K562 (cell line): ENCODE measurements at regions not wholly inside any gene's neighbourhood (a gene's known extent, or its start where the extent isn't known, plus 50 kb on each side); places are given as distances from the start of the nearest gene placed in this dataset.

Source experiments
- ATAC-seq: fragments of 200-7000 bp; cut with Tn5 transposase; 3 replicates; pipeline ENCODE4 v1.9.1; 2020; ENCODE audit warnings: moderate library complexity
- BruUV-seq: library from RNA; stranded (reverse); fragments of 400-500 nt; replicated peaks from 2 replicates; lab custom pipeline; 2021; lab: Mats Ljungman, UMichigan
- CTCF ChIA-PET: fragments of 300-600 bp; formaldehyde crosslinking; extraction: SDS; loops from one replicate; lab custom pipeline; 2021; ENCODE audit warnings: low intra/inter-chr PET ratio; lab: Yijun Ruan, JAX
- POLR2A ChIA-PET: fragments of 300-600, 350-650 bp; sonication (Branson Sonifier 250); formaldehyde crosslinking; extraction: SDS; loops from one replicate; lab custom pipeline; 2021; ENCODE audit warnings: antibody characterized with exemption, inconsistent platforms; lab: Yijun Ruan, JAX
- DNase-seq, 4 experiments: peaks; one replicate each; pipeline versions ENCODE4 v3.0.0 to v3.0.0-alpha.2; 2011 to 2018; ENCODE audit warnings: low spot score in 3 of 4, mixed read lengths in 3 of 4; ENCODE audit errors: extremely low read depth in 1 of 4
- FAIRE-seq: peaks from 2 replicates; lab custom pipeline; 2011; peaks lifted over from hg19 to GRCh38; lab: Jason Lieb, UNC
- H2AFZ ChIP-seq: 2 replicates; pipeline ENCODE4 v1.6.0; 2011; ENCODE audit warnings: low read depth, low read length, control low read depth, inconsistent platforms
- H3K27ac ChIP-seq: fragments of 200-600 bp; 3 replicates; pipeline ENCODE4 v1.8.0; 2011; ENCODE audit warnings: low read depth, mild to moderate bottlenecking, control low read depth, inconsistent platforms, low read length, moderate library complexity, mixed read lengths; ENCODE audit errors: extremely low read depth
- H3K27me3 ChIP-seq, 2 experiments: fragments of 300-600 bp in 1 of 2; 2 replicates in 1 of 2; 3 replicates in 1 of 2; pipeline versions ENCODE4 v1.6.0 to v1.8.0; 2011; ENCODE audit warnings: inconsistent platforms in 2 of 2, low read length in 2 of 2, mild to moderate bottlenecking in 1 of 2, mixed read lengths in 1 of 2, moderate library complexity in 1 of 2; ENCODE audit not compliant: control insufficient read depth in 2 of 2, insufficient read depth in 2 of 2
- H3K36me3 ChIP-seq: fragments of 300-600 bp; 3 replicates; pipeline ENCODE4 v1.8.0; 2011; ENCODE audit warnings: mild to moderate bottlenecking, low read length, inconsistent platforms; ENCODE audit not compliant: control insufficient read depth, insufficient read depth
- H3K4me1 ChIP-seq, 2 experiments: fragments of 200-600 bp in 1 of 2; replicated peaks in 1 of 2; 2 replicates in 1 of 2; 3 replicates in 1 of 2; pipeline versions ENCODE4 v1.5.1 to v1.8.0; 2011; ENCODE audit warnings: inconsistent platforms in 2 of 2, low read length in 2 of 2, mild to moderate bottlenecking in 1 of 2, mixed read lengths in 1 of 2, moderate library complexity in 1 of 2; ENCODE audit not compliant: control insufficient read depth in 2 of 2, insufficient read depth in 2 of 2
- H3K4me2 ChIP-seq: 2 replicates; pipeline ENCODE4 v1.6.1; 2011; ENCODE audit warnings: low read length, control low read depth, inconsistent platforms, mixed read lengths; ENCODE audit not compliant: insufficient read depth
- H3K4me3 ChIP-seq: fragments of 200-600 bp; sonication (generic), shearing (Covaris generic); 2 replicates; pipeline ENCODE4 v1.5.1; 2016; ENCODE audit warnings: control low read depth, inconsistent platforms
- H3K79me2 ChIP-seq: fragments of 200-600 bp; 3 replicates; pipeline ENCODE4 v1.8.0; 2011; ENCODE audit warnings: low read length, inconsistent platforms; ENCODE audit not compliant: control insufficient read depth, insufficient read depth
- H3K9ac ChIP-seq, 2 experiments: 2 replicates each; pipeline versions ENCODE4 v1.6.0 to v1.6.1; 2011; ENCODE audit warnings: low read depth in 2 of 2, low read length in 2 of 2, control low read depth in 1 of 2, inconsistent platforms in 1 of 2, mild to moderate bottlenecking in 1 of 2, mixed read lengths in 1 of 2; ENCODE audit not compliant: insufficient read depth in 1 of 2
- H3K9me1 ChIP-seq: one replicate; pipeline ENCODE4 v1.6.0; 2011; ENCODE audit warnings: inconsistent platforms, mild to moderate bottlenecking, low read length, moderate library complexity; ENCODE audit not compliant: control insufficient read depth, insufficient read depth
- H3K9me3 ChIP-seq: replicated peaks from 2 replicates; pipeline ENCODE4 v1.5.1; 2011; ENCODE audit warnings: low read depth, low read length, inconsistent platforms; ENCODE audit not compliant: control insufficient read depth, insufficient read depth
- H4K20me1 ChIP-seq: replicated peaks from 2 replicates; pipeline ENCODE4 v1.6.1; 2011; ENCODE audit warnings: low read length, inconsistent platforms, mixed read lengths; ENCODE audit not compliant: control insufficient read depth, insufficient read depth
- CREB3L1 ChIP-seq: fragments of 450-650 bp; IDR thresholded peaks from 2 replicates; pipeline ENCODE4 v1.6.1; 2014; ENCODE audit warnings: low read depth, mild to moderate bottlenecking, moderate library complexity, borderline replicate concordance
- NFIC ChIP-seq: fragments of 450-650 bp; IDR thresholded peaks from 2 replicates; pipeline ENCODE4 v1.6.1; 2017; ENCODE audit warnings: mild to moderate bottlenecking, inconsistent platforms
- PCBP2 ChIP-seq: fragments of 200-400 bp; formaldehyde crosslinking; IDR thresholded peaks from 2 replicates; pipeline ENCODE4 v1.6.1; 2018; ENCODE audit warnings: low read length, low read depth, mild to moderate bottlenecking, moderate library complexity; ENCODE audit not compliant: poor library complexity, severe bottlenecking
- SNIP1 ChIP-seq: fragments of 450-650 bp; IDR thresholded peaks from 2 replicates; pipeline ENCODE4 v1.7.1; 2017; ENCODE audit warnings: low read depth, mild to moderate bottlenecking
- ZNF232 ChIP-seq: sonication (generic); formaldehyde crosslinking; IDR thresholded peaks from 2 replicates; pipeline ENCODE4 v1.8.0; 2022; ENCODE audit warnings: mild to moderate bottlenecking, missing genetic modification reagents
- WGBS: fragments of 100-300 bp; shearing (Covaris generic); methylation state at CpG from one replicate; pipeline ENCODE4 v1.1.6; 2016; ENCODE audit warnings: low coverage, mixed read lengths; ENCODE audit not compliant: insufficient coverage; ENCODE audit errors: missing lambda C conversion rate; 5-methylcytosine and 5-hydroxymethylcytosine counted together
- in situ Hi-C: fragments of 300-500 bp; cut with MboI; formaldehyde crosslinking; loops from 4 replicates; pipeline ENCODE4 v1.15.0; 2018; ENCODE audit warnings: inconsistent platforms, mixed read lengths
- intact Hi-C: fragments of 100-400 bp; cut with micrococcal nuclease; formaldehyde crosslinking; loops from 2 replicates; pipeline ENCODE4 v1.14.2; 2022

GRCh38 chr15:95511671-95512070, 818.8 kb upstream of the NR2F2 start (continued):
- TF ChIP-seq CREB3L1, result no peak
- TF ChIP-seq, all 486 proteins: peak for 0

- TF ChIP-seq SNIP1, result no peak
- TF ChIP-seq PCBP2, result no peak
- no peak for TF ChIP-seq ZNF232 (CRISPR knock-in tag)
- no peak for TF ChIP-seq NFIC
- TF ChIP-seq, all 486 proteins: peak for 0
- Histone ChIP-seq H3K9me1 (no peaks in the 10 kb centered on the region), H4K20me1 (no peaks in the 10 kb centered on the region), H3K4me1 (no peaks in the 10 kb centered on the region), H3K27me3 (peaks cover 2 to 3% of the 10 kb centered on the region in 2 experiments; a peak in 4 of 5 replicates), H3K9ac (no peak overlapping the region), H3K4me2 (no peak overlapping the region), H3K27ac (no peak overlapping the region), H3K4me3 (no peak overlapping the region), H3K36me3 (no peaks in the 10 kb centered on the region), H3K9me3 (no peaks in the 10 kb centered on the region), H3K79me2 (no peaks in the 10 kb centered on the region), H2AFZ (no peak overlapping the region)
- WGBS, result 0% methylated on average over 2 of the region's 2 CpGs
- ChIA-PET POLR2A (no interaction called here), CTCF (no interaction called here)
- in situ Hi-C loops (no loop called here), intact Hi-C loops (no loop called here)
- FAIRE-seq, result no peak
- DNase-seq, result no peak
- ATAC-seq, result no peak
- BruUV-seq, result no TSS peak
These were observed 817.6 kb upstream of the NR2F2 start for GRCh38 chr15:95512906-95513305.
